A673 (cell line): ENCODE measurements at regions not wholly inside any gene's neighbourhood (a gene's known extent, or its start where the extent isn't known, plus 50 kb on each side); places are given as distances from the start of the nearest gene placed in this dataset.

Experiments
- BruUV-seq: library from RNA; stranded (reverse); fragments of 400-500 nt; replicated peaks from 2 replicates; lab custom pipeline; 2021; lab: Mats Ljungman, UMichigan
- CTCF ChIA-PET: fragments of 300-600 bp; sonication (Branson Sonifier 250); formaldehyde crosslinking; loops from one replicate; lab custom pipeline; 2022; ENCODE audit warnings: antibody characterized with exemption; lab: Charles Lee
- POLR2A ChIA-PET: fragments of 300-600 bp; sonication (Branson Sonifier 250); formaldehyde crosslinking; loops from one replicate; lab custom pipeline; 2022; ENCODE audit warnings: antibody characterized with exemption; ENCODE audit not compliant: low non-redundant PET; lab: Charles Lee
- DNase-seq: peaks from one replicate; pipeline ENCODE4 v3.0.0-alpha.2; 2015; ENCODE audit warnings: low spot score
- H3K27ac ChIP-seq: fragments of 200-600 bp; sonication (generic); 2 replicates; pipeline ENCODE4 v1.5.1; 2016; ENCODE audit warnings: mixed run types, low read depth, mild to moderate bottlenecking, mixed read lengths, antibody characterized with exemption, low read length; ENCODE audit not compliant: poor library complexity, severe bottlenecking
- H3K27me3 ChIP-seq: fragments of 200-600 bp; sonication (generic); replicated peaks from 2 replicates; pipeline ENCODE4 v1.6.1; 2017; ENCODE audit warnings: mixed run types, low read depth, mild to moderate bottlenecking, mixed read lengths, antibody characterized with exemption, low read length; ENCODE audit not compliant: insufficient read depth, poor library complexity
- H3K36me3 ChIP-seq: fragments of 200-600 bp; sonication (generic); 2 replicates; pipeline ENCODE4 v1.6.1; 2016; ENCODE audit warnings: mixed run types, mild to moderate bottlenecking, mixed read lengths, antibody characterized with exemption, low read length; ENCODE audit not compliant: insufficient read depth, poor library complexity, severe bottlenecking
- H3K4me1 ChIP-seq: fragments of 200-600 bp; sonication (generic); 2 replicates; pipeline ENCODE4 v1.6.1; 2017; ENCODE audit warnings: mixed run types, mild to moderate bottlenecking, mixed read lengths, antibody characterized with exemption, low read length; ENCODE audit not compliant: insufficient read depth, poor library complexity, severe bottlenecking
- H3K4me3 ChIP-seq: fragments of 200-600 bp; sonication (generic); 2 replicates; pipeline ENCODE4 v1.5.1; 2016; ENCODE audit warnings: low read depth, mixed run types, mild to moderate bottlenecking, mixed read lengths, low read length; ENCODE audit not compliant: poor library complexity, severe bottlenecking
- H3K9me3 ChIP-seq: fragments of 200-600 bp; sonication (generic); 2 replicates; pipeline ENCODE4 v1.6.1; 2016; ENCODE audit warnings: mixed run types, low read depth, mild to moderate bottlenecking, mixed read lengths, antibody characterized with exemption, low read length; ENCODE audit not compliant: poor library complexity, severe bottlenecking
- CTCF ChIP-seq: fragments of 300-800, 200-600 bp; sonication (generic); conservative IDR thresholded peaks from 2 replicates; pipeline ENCODE4 v1.5.1; 2017; ENCODE audit warnings: low read depth, mild to moderate bottlenecking, antibody characterized with exemption, low read length, moderate library complexity, mixed read lengths
- EZH2 ChIP-seq: fragments of 200-600 bp; sonication (generic); IDR thresholded peaks from 2 replicates; pipeline ENCODE4 v1.6.1; 2017; ENCODE audit warnings: borderline replicate concordance, low read depth, mild to moderate bottlenecking, mixed read lengths, antibody characterized with exemption, low read length; ENCODE audit not compliant: poor library complexity, severe bottlenecking
- intact Hi-C: fragments of 100-400 bp; cut with micrococcal nuclease; formaldehyde crosslinking; loops from one replicate; pipeline ENCODE4 v1.10.0; 2022; ENCODE audit not compliant: unreplicated experiment

- no TSS peak for BruUV-seq
- CTCF ChIA-PET, result no interaction called here
- intact Hi-C loops, result no loop called here
Observed at GRCh38 chr13:65940720-65941119, 1289.4 kb downstream of the PCDH9 start.

GRCh38 chr13:65937251-65937650 is 1292.9 kb downstream of the PCDH9 start:
- no peak overlapping the region for H3K27ac ChIP-seq
- H3K27me3 ChIP-seq, result no peaks in the 10 kb centered on the region
- intact Hi-C loops, result no loop called here
- no TSS peak for BruUV-seq
- no peak overlapping the region for H3K4me3 ChIP-seq
- CTCF ChIA-PET, result no interaction called here
- POLR2A ChIA-PET, result no interaction called here
- no peaks in the 10 kb centered on the region for H3K36me3 ChIP-seq
- DNase-seq, result peak; percentile 4
- H3K4me1 ChIP-seq, result peaks cover 5% of the 10 kb centered on the region
- no peaks in the 10 kb centered on the region for H3K9me3 ChIP-seq
- no peak for TF ChIP-seq EZH2
- TF ChIP-seq CTCF, result no peak

More at GRCh38 chr13:65940720-65941119, 1289.4 kb downstream of the PCDH9 start:
- no peak overlapping the region for H3K4me3 ChIP-seq
- H3K4me1 ChIP-seq, result peaks cover 5% of the 10 kb centered on the region
- no peaks in the 10 kb centered on the region for H3K36me3 ChIP-seq
- no peak for TF ChIP-seq EZH2
- TF ChIP-seq CTCF, result no peak
- H3K9me3 ChIP-seq, result no peaks in the 10 kb centered on the region
- no peak overlapping the region for H3K27ac ChIP-seq
- H3K27me3 ChIP-seq, result no peaks in the 10 kb centered on the region
- DNase-seq, result no peak
- POLR2A ChIA-PET, result no interaction called here

GRCh38 chr13:65936249-65936648 is 1293.9 kb downstream of the PCDH9 start:
- Histone ChIP-seq H3K27me3 (no peaks in the 10 kb centered on the region), H3K9me3 (no peaks in the 10 kb centered on the region), H3K27ac (no peak overlapping the region), H3K36me3 (no peaks in the 10 kb centered on the region), H3K4me1 (peaks cover 5% of the 10 kb centered on the region), H3K4me3 (no peak overlapping the region)
- ChIA-PET CTCF (no interaction called here), POLR2A (no interaction called here)
- DNase-seq, result no peak
- TF ChIP-seq CTCF, result no peak
- intact Hi-C loops, result no loop called here
- no TSS peak for BruUV-seq
